H9 (cell line): ENCODE measurements at regions not wholly inside any gene's neighbourhood (a gene's known extent, or its start where the extent isn't known, plus 50 kb on each side); places are given as distances from the start of the nearest gene placed in this dataset.

Experiments used
- DNase-seq: peaks from one replicate; pipeline ENCODE4 v3.0.0-alpha.2; 2017
- H2AFZ ChIP-seq: one replicate; pipeline ENCODE4 v1.6.1; 2013; ENCODE audit warnings: mild to moderate bottlenecking, low read length, control low read depth, moderate library complexity
- H2AK5ac ChIP-seq: 2 replicates; pipeline ENCODE4 v1.6.1; 2013; ENCODE audit warnings: low read length, control low read depth, mixed read lengths; ENCODE audit not compliant: insufficient read length
- H2BK120ac ChIP-seq: one replicate; pipeline ENCODE4 v1.6.1; 2013; ENCODE audit warnings: low read depth, mild to moderate bottlenecking, low read length, control low read depth, inconsistent platforms; ENCODE audit not compliant: poor library complexity, severe bottlenecking
- H2BK12ac ChIP-seq: 2 replicates; pipeline ENCODE4 v1.6.1; 2013; ENCODE audit warnings: low read length, control low read depth, mixed read lengths, low read depth; ENCODE audit not compliant: insufficient read length
- H2BK15ac ChIP-seq: 2 replicates; pipeline ENCODE4 v1.6.1; 2013; ENCODE audit warnings: low read depth, low read length, control low read depth
- H2BK20ac ChIP-seq: one replicate; pipeline ENCODE4 v1.6.1; 2013; ENCODE audit warnings: low read depth, mild to moderate bottlenecking, low read length, control low read depth, inconsistent platforms; ENCODE audit not compliant: poor library complexity, severe bottlenecking
- H2BK5ac ChIP-seq: 2 replicates; pipeline ENCODE4 v1.6.1; 2013; ENCODE audit warnings: low read length, control low read depth, mixed read lengths; ENCODE audit not compliant: insufficient read length
- H3K14ac ChIP-seq: 2 replicates; pipeline ENCODE4 v1.6.1; 2013; ENCODE audit warnings: low read length, control low read depth; ENCODE audit not compliant: insufficient read depth
- H3K18ac ChIP-seq: 2 replicates; pipeline ENCODE4 v1.6.1; 2013; ENCODE audit warnings: low read depth, mild to moderate bottlenecking, mixed read lengths, low read length, control low read depth; ENCODE audit not compliant: insufficient read length
- H3K23ac ChIP-seq: 2 replicates; pipeline ENCODE4 v1.6.1; 2013; ENCODE audit warnings: low read length, control low read depth, mixed read lengths, low read depth; ENCODE audit not compliant: insufficient read length
- H3K23me2 ChIP-seq: 2 replicates; pipeline ENCODE4 v1.6.1; 2013; ENCODE audit warnings: low read depth, mild to moderate bottlenecking, mixed read lengths, low read length, control low read depth; ENCODE audit not compliant: insufficient read length, poor library complexity, severe bottlenecking
- H3K27ac ChIP-seq: 2 replicates; pipeline ENCODE4 v1.5.1; 2013; ENCODE audit warnings: low read length, control low read depth, mixed read lengths, low read depth; ENCODE audit not compliant: insufficient read length
- H3K27me3 ChIP-seq: 2 replicates; pipeline ENCODE4 v1.6.1; 2013; ENCODE audit warnings: low read length, control low read depth, inconsistent platforms; ENCODE audit not compliant: insufficient read depth
- H3K4ac ChIP-seq: 2 replicates; pipeline ENCODE4 v1.6.1; 2013; ENCODE audit warnings: low read depth, mild to moderate bottlenecking, control low read depth, inconsistent platforms, low read length, moderate library complexity
- H3K4me1 ChIP-seq: 2 replicates; pipeline ENCODE4 v1.6.1; 2013; ENCODE audit warnings: low read length, control low read depth, inconsistent platforms; ENCODE audit not compliant: insufficient read depth
- H3K4me2 ChIP-seq: 2 replicates; pipeline ENCODE4 v1.6.1; 2013; ENCODE audit warnings: low read length, control low read depth, mixed read lengths; ENCODE audit not compliant: insufficient read length, insufficient read depth
- H3K56ac ChIP-seq: 2 replicates; pipeline ENCODE4 v1.6.1; 2013; ENCODE audit warnings: low read depth, mild to moderate bottlenecking, mixed read lengths, low read length, control low read depth; ENCODE audit not compliant: insufficient read length
- H3K79me1 ChIP-seq: 2 replicates; pipeline ENCODE4 v1.6.1; 2013; ENCODE audit warnings: low read depth, mild to moderate bottlenecking, moderate library complexity, low read length, control low read depth, inconsistent platforms; ENCODE audit not compliant: insufficient read depth, poor library complexity, severe bottlenecking
- H3K79me2 ChIP-seq: 2 replicates; pipeline ENCODE4 v1.6.1; 2013; ENCODE audit warnings: low read length, control low read depth, inconsistent platforms; ENCODE audit not compliant: insufficient read depth
- H3K9ac ChIP-seq: 2 replicates; pipeline ENCODE4 v1.6.1; 2013; ENCODE audit warnings: low read length, control low read depth, mixed read lengths; ENCODE audit not compliant: insufficient read length; ENCODE audit errors: extremely low read depth
- H3K9me3 ChIP-seq: one replicate; pipeline ENCODE4 v1.6.1; 2013; ENCODE audit warnings: low read depth, low read length, inconsistent platforms; ENCODE audit not compliant: control insufficient read depth
- H3T11ph ChIP-seq: one replicate; pipeline ENCODE4 v1.6.1; 2013; ENCODE audit warnings: mild to moderate bottlenecking, low read length, control low read depth, inconsistent platforms
- H4K20me1 ChIP-seq: one replicate; pipeline ENCODE4 v1.6.1; 2013; ENCODE audit not compliant: control insufficient read depth, insufficient read length, insufficient read depth
- H4K5ac ChIP-seq: 2 replicates; pipeline ENCODE4 v1.6.1; 2013; ENCODE audit warnings: low read depth, mild to moderate bottlenecking, mixed read lengths, low read length, control low read depth; ENCODE audit not compliant: insufficient read length
- H4K8ac ChIP-seq: replicated peaks from 2 replicates; pipeline ENCODE4 v1.6.1; 2013; ENCODE audit warnings: low read length, control low read depth, mixed read lengths, low read depth; ENCODE audit not compliant: insufficient read length
- H4K91ac ChIP-seq: 2 replicates; pipeline ENCODE4 v1.6.1; 2013; ENCODE audit warnings: low read depth, mild to moderate bottlenecking, moderate library complexity, mixed read lengths, low read length, control low read depth; ENCODE audit not compliant: insufficient read length
- H3K27ac Mint-ChIP-seq, 3 experiments: 2 replicates in 2 of 3; 3 replicates in 1 of 3; pipeline ENCODE4 v1.8.0; 2020 to 2021; ENCODE audit warnings: mixed read lengths in 3 of 3, mild to moderate bottlenecking in 1 of 3, moderate library complexity in 1 of 3
- H3K27me3 Mint-ChIP-seq: 2 replicates; pipeline ENCODE4 v1.8.0; 2021; ENCODE audit warnings: low read depth, mild to moderate bottlenecking, moderate library complexity, mixed read lengths
- H3K36me3 Mint-ChIP-seq, 3 experiments: 2 replicates in 2 of 3; 3 replicates in 1 of 3; pipeline ENCODE4 v1.8.0; 2020 to 2021; ENCODE audit warnings: low read depth in 3 of 3, mixed read lengths in 3 of 3; ENCODE audit not compliant: insufficient read depth in 1 of 3
- H3K4me1 Mint-ChIP-seq, 2 experiments: 2 replicates each; pipeline ENCODE4 v1.8.0; 2020; ENCODE audit warnings: mixed read lengths in 2 of 2
- H3K4me3 Mint-ChIP-seq, 2 experiments: 2 replicates in 1 of 2; 3 replicates in 1 of 2; pipeline ENCODE4 v1.8.0; 2020 to 2021; ENCODE audit warnings: mild to moderate bottlenecking in 2 of 2, mixed read lengths in 2 of 2, moderate library complexity in 1 of 2
- H3K9me3 Mint-ChIP-seq, 2 experiments: 2 replicates in 1 of 2; 3 replicates in 1 of 2; pipeline ENCODE4 v1.8.0; 2020; ENCODE audit warnings: mild to moderate bottlenecking in 2 of 2, mixed read lengths in 2 of 2, moderate library complexity in 1 of 2
- WGBS: extraction: QIAGEN DNeasy Blood & Tissue Kit; methylation state at CpG from one replicate; pipeline ENCODE4 v1.1.7; 2013; ENCODE audit warnings: missing lambda C conversion rate, low lambda C conversion rate, mixed read lengths; ENCODE audit not compliant: insufficient read length; ENCODE audit errors: extremely low coverage; 5-methylcytosine and 5-hydroxymethylcytosine counted together
- TF ChIP-seq, protein P1 (sequence below): fragments of 200-600 bp; sonication (generic); conservative IDR thresholded peaks from 3 replicates; pipeline ENCODE4 v1.8.0; 2021; ENCODE audit warnings: antibody characterized with exemption, mild to moderate bottlenecking

DNA sequence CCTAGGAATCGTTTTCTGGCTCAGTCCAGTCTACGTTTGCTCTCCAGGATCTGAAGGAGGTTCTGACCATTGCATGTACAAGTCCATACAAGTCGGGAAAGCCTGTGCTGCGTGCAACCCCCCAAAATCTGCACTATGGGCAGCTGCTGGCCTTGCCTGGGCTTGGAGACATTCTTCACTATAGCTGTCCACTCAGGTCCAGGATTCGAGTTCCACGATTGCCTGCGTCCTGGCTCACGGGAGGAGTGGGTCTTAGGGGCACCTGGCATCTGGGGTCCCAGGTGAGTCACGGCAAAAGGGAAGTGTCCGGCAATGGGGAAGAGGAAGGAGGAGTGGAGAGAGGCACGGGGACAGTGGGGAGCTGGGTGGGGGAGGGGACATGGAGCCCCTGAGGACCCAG, 563.0 kb downstream of the BRD1 start:
- TF ChIP-seq, protein P1, sequence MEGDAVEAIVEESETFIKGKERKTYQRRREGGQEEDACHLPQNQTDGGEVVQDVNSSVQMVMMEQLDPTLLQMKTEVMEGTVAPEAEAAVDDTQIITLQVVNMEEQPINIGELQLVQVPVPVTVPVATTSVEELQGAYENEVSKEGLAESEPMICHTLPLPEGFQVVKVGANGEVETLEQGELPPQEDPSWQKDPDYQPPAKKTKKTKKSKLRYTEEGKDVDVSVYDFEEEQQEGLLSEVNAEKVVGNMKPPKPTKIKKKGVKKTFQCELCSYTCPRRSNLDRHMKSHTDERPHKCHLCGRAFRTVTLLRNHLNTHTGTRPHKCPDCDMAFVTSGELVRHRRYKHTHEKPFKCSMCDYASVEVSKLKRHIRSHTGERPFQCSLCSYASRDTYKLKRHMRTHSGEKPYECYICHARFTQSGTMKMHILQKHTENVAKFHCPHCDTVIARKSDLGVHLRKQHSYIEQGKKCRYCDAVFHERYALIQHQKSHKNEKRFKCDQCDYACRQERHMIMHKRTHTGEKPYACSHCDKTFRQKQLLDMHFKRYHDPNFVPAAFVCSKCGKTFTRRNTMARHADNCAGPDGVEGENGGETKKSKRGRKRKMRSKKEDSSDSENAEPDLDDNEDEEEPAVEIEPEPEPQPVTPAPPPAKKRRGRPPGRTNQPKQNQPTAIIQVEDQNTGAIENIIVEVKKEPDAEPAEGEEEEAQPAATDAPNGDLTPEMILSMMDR: no peak
- Histone ChIP-seq H2BK120ac (no peak overlapping the region), H2AFZ (no peak overlapping the region), H3K14ac (no peak overlapping the region), H3K18ac (no peak overlapping the region), H3K4me2 (no peak overlapping the region), H3K27me3 (no peaks in the 10 kb centered on the region), H2BK12ac (no peak overlapping the region), H3K79me1 (no peaks in the 10 kb centered on the region), H3K23ac (no peak overlapping the region), H2BK20ac (no peak overlapping the region), H3K79me2 (no peaks in the 10 kb centered on the region), H3T11ph (no peak overlapping the region), H4K5ac (no peak overlapping the region), H3K23me2 (peaks cover 1% of the 10 kb centered on the region), H4K8ac (no peak overlapping the region), H4K20me1 (no peaks in the 10 kb centered on the region), H3K27ac (no peak overlapping the region), H2BK5ac (no peak overlapping the region), H3K56ac (no peak overlapping the region), H2AK5ac (no peak overlapping the region), H3K4me1 (peaks cover 10% of the 10 kb centered on the region; the same call in 1 of the 2 replicates), H3K4ac (no peak overlapping the region), H4K91ac (no peak overlapping the region), H2BK15ac (no peak overlapping the region), H3K9ac (no peak overlapping the region), H3K9me3 (no peaks in the 10 kb centered on the region)
- no peak overlapping the region for H3K27ac Mint-ChIP-seq
- peaks cover 68% of the 10 kb centered on the region for H3K27me3 Mint-ChIP-seq
- peaks cover 0 to 4% (median 0%) of the 10 kb centered on the region in 3 experiments; a peak in 4 of 7 replicates for H3K36me3 Mint-ChIP-seq
- peaks cover 2 to 7% of the 10 kb centered on the region in 2 experiments for H3K9me3 Mint-ChIP-seq
- no peak overlapping the region for H3K4me3 Mint-ChIP-seq
- no peak for DNase-seq
- H3K4me1 Mint-ChIP-seq: peaks cover 35 to 42% of the 10 kb centered on the region in 2 experiments
- WGBS: no CpG with 5 or more reads among the region's 11 CpGs
